ENCODE measurements at regions not wholly inside any gene's neighbourhood (a gene's known extent, or its start where the extent isn't known, plus 50 kb on each side); places are given as distances from the start of the nearest gene placed in this dataset.

- H3K27ac Mint-ChIP-seq = no peak overlapping the region
- peaks cover 1% of the 10 kb centered on the region for H3K36me3 Mint-ChIP-seq
- H3K27me3 Mint-ChIP-seq = peaks cover 2% of the 10 kb centered on the region
- H3K4me3 Mint-ChIP-seq = no peak overlapping the region
- H3K9me3 Mint-ChIP-seq = no peaks in the 10 kb centered on the region
- no peaks in the 10 kb centered on the region for H3K4me1 Mint-ChIP-seq
These were observed 65.9 kb upstream of the SMLR1 start for GRCh38 chr6:130761286-130761685.

GRCh38 chr6:130765181-130765727 is 62.0 kb upstream of the SMLR1 start:
- Mint-ChIP-seq H3K36me3 (peaks cover 2% of the 10 kb centered on the region), H3K9me3 (no peaks in the 10 kb centered on the region), H3K27ac (no peak overlapping the region)

GRCh38 chr6:130766239-130767144 is 60.7 kb upstream of the SMLR1 start:
- no peak overlapping the region for H3K27ac Mint-ChIP-seq
- H3K4me3 Mint-ChIP-seq = no peak overlapping the region
- H3K9me3 Mint-ChIP-seq = no peaks in the 10 kb centered on the region
- H3K36me3 Mint-ChIP-seq = peaks cover 2% of the 10 kb centered on the region
- no peaks in the 10 kb centered on the region for H3K4me1 Mint-ChIP-seq
- H3K27me3 Mint-ChIP-seq = no peaks in the 10 kb centered on the region

More at GRCh38 chr6:130765181-130765727, 62.0 kb upstream of the SMLR1 start:
- no peak overlapping the region for H3K4me3 Mint-ChIP-seq
- H3K4me1 Mint-ChIP-seq = no peaks in the 10 kb centered on the region
- H3K27me3 Mint-ChIP-seq = peaks cover 2% of the 10 kb centered on the region

GRCh38 chr6:130769861-130770260 is 57.3 kb upstream of the SMLR1 start:
- Mint-ChIP-seq H3K4me1 (no peaks in the 10 kb centered on the region), H3K36me3 (peaks cover 2% of the 10 kb centered on the region), H3K27me3 (no peaks in the 10 kb centered on the region), H3K4me3 (no peak overlapping the region), H3K27ac (no peak overlapping the region), H3K9me3 (no peaks in the 10 kb centered on the region)

GRCh38 chr6:130771741-130772140 is 55.5 kb upstream of the SMLR1 start:
- H3K36me3 Mint-ChIP-seq = peaks cover 2% of the 10 kb centered on the region
- no peaks in the 10 kb centered on the region for H3K27me3 Mint-ChIP-seq
- no peak overlapping the region for H3K4me3 Mint-ChIP-seq
- no peaks in the 10 kb centered on the region for H3K9me3 Mint-ChIP-seq
- no peak overlapping the region for H3K27ac Mint-ChIP-seq
- peaks cover 7% of the 10 kb centered on the region for H3K4me1 Mint-ChIP-seq

GRCh38 chr6:130773860-130774259 is 53.3 kb upstream of the SMLR1 start:
- no peaks in the 10 kb centered on the region for H3K9me3 Mint-ChIP-seq
- peaks cover 13% of the 10 kb centered on the region for H3K4me1 Mint-ChIP-seq
- H3K27me3 Mint-ChIP-seq = no peaks in the 10 kb centered on the region
- no peak overlapping the region for H3K4me3 Mint-ChIP-seq
- H3K27ac Mint-ChIP-seq = no peak overlapping the region
- peaks cover 1% of the 10 kb centered on the region for H3K36me3 Mint-ChIP-seq

- peaks cover 28% of the 10 kb centered on the region for H3K4me1 Mint-ChIP-seq
- no peaks in the 10 kb centered on the region for H3K36me3 Mint-ChIP-seq
- no peaks in the 10 kb centered on the region for H3K9me3 Mint-ChIP-seq
- no peak overlapping the region for H3K27ac Mint-ChIP-seq
- H3K27me3 Mint-ChIP-seq = no peaks in the 10 kb centered on the region
- H3K4me3 Mint-ChIP-seq = no peak overlapping the region
These were observed 51.7 kb upstream of the SMLR1 start for GRCh38 chr6:130775411-130776012.

GRCh38 chr6:130776287-130776925 is 50.8 kb upstream of the SMLR1 start:
- Mint-ChIP-seq H3K4me3 (no peak overlapping the region), H3K27ac (no peak overlapping the region), H3K9me3 (no peaks in the 10 kb centered on the region), H3K36me3 (no peaks in the 10 kb centered on the region), H3K27me3 (no peaks in the 10 kb centered on the region), H3K4me1 (peaks cover 37% of the 10 kb centered on the region)
